ENCODE measurements at regions not wholly inside any gene's neighbourhood (a gene's known extent, or its start where the extent isn't known, plus 50 kb on each side); places are given as distances from the start of the nearest gene placed in this dataset.
"Not testable (repeated sequence)": the region's sequence is repeated elsewhere in the genome, so short reads cannot be mapped to it uniquely, and the experiment has no call there.

- DNase-seq: no peak
Measured at GRCh38 chr14:71770431-71770830, 161.8 kb upstream of the RGS6 start.

GRCh38 chr14:71771421-71771820 lies 160.8 kb upstream of the RGS6 start:
- DNase-seq: not testable (repeated sequence)

GRCh38 chr14:71771996-71772395 lies 160.2 kb upstream of the RGS6 start:
- DNase-seq: not testable (repeated sequence)

- DNase-seq: no peak
Measured at GRCh38 chr14:71773898-71774481, 158.2 kb upstream of the RGS6 start.

GRCh38 chr14:71776471-71777360 lies 155.5 kb upstream of the RGS6 start:
- DNase-seq: no peak

GRCh38 chr14:71780075-71780474 lies 152.2 kb upstream of the RGS6 start:
- DNase-seq: no peak

- DNase-seq: no peak
Measured at GRCh38 chr14:71780822-71781221, 151.4 kb upstream of the RGS6 start.

- no peak for DNase-seq
Measured at GRCh38 chr14:71783088-71783487, 149.1 kb upstream of the RGS6 start.

- no peak for DNase-seq
Measured at GRCh38 chr14:71783786-71784185, 148.4 kb upstream of the RGS6 start.

GRCh38 chr14:71789005-71789404 lies 143.2 kb upstream of the RGS6 start:
- no peak for DNase-seq

GRCh38 chr14:71799841-71800240 lies 132.4 kb upstream of the RGS6 start:
- DNase-seq: no peak

- DNase-seq: no peak
Measured at GRCh38 chr14:71800878-71801277, 131.4 kb upstream of the RGS6 start.

- no peak for DNase-seq
Measured at GRCh38 chr14:71803539-71804260, 128.5 kb upstream of the RGS6 start.

- no peak for DNase-seq
Measured at GRCh38 chr14:71804992-71805391, 127.2 kb upstream of the RGS6 start.

GRCh38 chr14:71807049-71807448 lies 125.2 kb upstream of the RGS6 start:
- not testable (repeated sequence) for DNase-seq

GRCh38 chr14:71810800-71811199 lies 121.4 kb upstream of the RGS6 start:
- not testable (repeated sequence) for DNase-seq

GRCh38 chr14:71812693-71813092 lies 119.5 kb upstream of the RGS6 start:
- no peak for DNase-seq

- DNase-seq: no peak
Measured at GRCh38 chr14:71815110-71815509, 117.1 kb upstream of the RGS6 start.

- no peak for DNase-seq
Measured at GRCh38 chr14:71824816-71825215, 107.4 kb upstream of the RGS6 start.

GRCh38 chr14:71833476-71833875 lies 98.8 kb upstream of the RGS6 start:
- no peak for DNase-seq

GRCh38 chr14:71834284-71835204 lies 97.7 kb upstream of the RGS6 start:
- DNase-seq: no peak

- DNase-seq: no peak
Measured at GRCh38 chr14:71852181-71852580, 80.0 kb upstream of the RGS6 start.
